Keratinocyte (primary cell): ENCODE measurements at regions not wholly inside any gene's neighbourhood (a gene's known extent, or its start where the extent isn't known, plus 50 kb on each side); places are given as distances from the start of the nearest gene placed in this dataset.

Source experiments
- CTCF ChIP-seq, 3 experiments: IDR thresholded peaks in 1 of 3; conservative IDR thresholded peaks in 1 of 3; optimal IDR thresholded peaks in 1 of 3; 2 replicates in 2 of 3; 3 replicates in 1 of 3; pipeline versions ENCODE3 to v1.5.1; 2011; ENCODE audit warnings: low read length in 3 of 3, mild to moderate bottlenecking in 3 of 3, moderate library complexity in 2 of 3, control low read depth in 1 of 3, inconsistent platforms in 1 of 3; ENCODE audit not compliant: insufficient read depth in 2 of 3; ENCODE audit errors: extremely low read depth in 1 of 3
- EZH2 ChIP-seq: IDR thresholded peaks from one replicate; pipeline ENCODE4 v1.6.1; 2012; ENCODE audit warnings: inconsistent platforms, mild to moderate bottlenecking, low read length, moderate library complexity

- no peak for TF ChIP-seq CTCF (optimal IDR thresholded peaks at IDR 0.05 in 1 of 3, IDR thresholded peaks at IDR 0.05 in 1 of 3, conservative IDR thresholded peaks at IDR 0.05 in 1 of 3; ENCODE audit: extremely low read depth in 1 of 3, insufficient read depth in 2 of 3, low read length in 3 of 3)
- no peak for TF ChIP-seq EZH2
Measured at GRCh38 chr14:29360656-29361055, 567.0 kb downstream of the PRKD1 start.
